DND-41 (cell line): ENCODE measurements at regions not wholly inside any gene's neighbourhood (a gene's known extent, or its start where the extent isn't known, plus 50 kb on each side); places are given as distances from the start of the nearest gene placed in this dataset.

Source experiments
- CTCF ChIP-seq: IDR thresholded peaks from 2 replicates; pipeline ENCODE4 v1.5.1; 2012; ENCODE audit warnings: borderline replicate concordance, low read length, moderate library complexity, mild to moderate bottlenecking; ENCODE audit not compliant: poor library complexity, severe bottlenecking; ENCODE audit errors: extremely low read depth
- EZH2 ChIP-seq: IDR thresholded peaks from 3 replicates; pipeline ENCODE4 v1.6.1; 2012; ENCODE audit warnings: borderline replicate concordance, low read depth, mild to moderate bottlenecking, moderate library complexity, low read length, inconsistent platforms; ENCODE audit not compliant: severe bottlenecking

GRCh38 chr20:1818247-1818840 is 76.9 kb upstream of the SIRPA start:
- TF ChIP-seq CTCF (no peak), EZH2 (no peak)
